Right lobe of liver (tissue), 6 donors: ENCODE measurements at regions not wholly inside any gene's neighbourhood (a gene's known extent, or its start where the extent isn't known, plus 50 kb on each side); places are given as distances from the start of the nearest gene placed in this dataset.
A peak's percentile ranks its signal among the peaks of the same experiment; 100 is the strongest.

Experiments used
- ATAC-seq, 4 donors: fragments of 200-7000 bp; cut with Tn5 transposase; one replicate each; pipeline ENCODE4 v1.9.1; 2020; ENCODE audit warnings: mild to moderate bottlenecking in 4 of 4, moderate library complexity in 4 of 4
- DNase-seq, 3 donors: peaks; one replicate each; pipeline ENCODE4 v3.0.0-alpha.2; 2020
- H3K27ac ChIP-seq, 3 donors: fragments of 200-600 bp; one replicate each; pipeline ENCODE4 v1.8.0; 2022
- H3K27me3 ChIP-seq, 2 donors: fragments of 200-600 bp; one replicate each; pipeline ENCODE4 v1.8.0; 2022
- H3K36me3 ChIP-seq, 4 donors: fragments of 200-600 bp; sonication (generic) in 1 of 4; one replicate each; pipeline versions ENCODE4 v1.5.1 to v1.8.0; 2017 to 2022; ENCODE audit warnings: control low read depth in 1 of 4
- H3K4me1 ChIP-seq, 4 donors: fragments of 200-600 bp; sonication (generic) in 1 of 4; one replicate each; pipeline versions ENCODE4 v1.5.1 to v1.8.0; 2017 to 2022; ENCODE audit warnings: control low read depth in 1 of 4
- H3K4me3 ChIP-seq, 3 donors: fragments of 200-600 bp; one replicate each; pipeline ENCODE4 v1.8.0; 2022
- H3K9me3 ChIP-seq, 4 donors: fragments of 200-600 bp; sonication (generic) in 1 of 4; one replicate each; pipeline versions ENCODE4 v1.5.1 to v1.8.0; 2017 to 2022; ENCODE audit warnings: control low read depth in 1 of 4
- POLR2A ChIP-seq: fragments of 450-650 bp; IDR thresholded peaks from one replicate; pipeline ENCODE4 v1.6.1; 2017; ENCODE audit warnings: antibody characterized with exemption, mild to moderate bottlenecking
- WGBS: methylation state at CpG from one replicate; pipeline ENCODE4 v1.1.6; 2018; ENCODE audit warnings: low coverage, low lambda C conversion rate; ENCODE audit not compliant: insufficient coverage; ENCODE audit errors: missing lambda C conversion rate; 5-methylcytosine and 5-hydroxymethylcytosine counted together
- intact Hi-C, 2 donors: fragments of 100-400 bp; cut with DNase I; formaldehyde crosslinking; loops; one replicate each; pipeline versions ENCODE4 v1.11.2 to v1.14.1; 2022
- TF ChIP-seq, protein P1 (sequence below), 4 donors: fragments of 200-600 bp in 3 of 4; fragments of 450-650 bp in 1 of 4; IDR thresholded peaks; one replicate each; pipeline versions ENCODE4 v1.5.1 to v1.8.0; 2016 to 2022; ENCODE audit warnings: antibody characterized with exemption in 4 of 4, mild to moderate bottlenecking in 2 of 4
- donor health status: DM: no; HTN: yes; CAD: no.
- donor health status: DM: no; HTN: no; CAD: no.
- donor health status: DM: no; HTN: no; CAD: no.
- donor health status: DM: no; HTN: yes; CAD: no.
- donor health status: DM: no; HTN: yes; CAD: no.

DNA sequence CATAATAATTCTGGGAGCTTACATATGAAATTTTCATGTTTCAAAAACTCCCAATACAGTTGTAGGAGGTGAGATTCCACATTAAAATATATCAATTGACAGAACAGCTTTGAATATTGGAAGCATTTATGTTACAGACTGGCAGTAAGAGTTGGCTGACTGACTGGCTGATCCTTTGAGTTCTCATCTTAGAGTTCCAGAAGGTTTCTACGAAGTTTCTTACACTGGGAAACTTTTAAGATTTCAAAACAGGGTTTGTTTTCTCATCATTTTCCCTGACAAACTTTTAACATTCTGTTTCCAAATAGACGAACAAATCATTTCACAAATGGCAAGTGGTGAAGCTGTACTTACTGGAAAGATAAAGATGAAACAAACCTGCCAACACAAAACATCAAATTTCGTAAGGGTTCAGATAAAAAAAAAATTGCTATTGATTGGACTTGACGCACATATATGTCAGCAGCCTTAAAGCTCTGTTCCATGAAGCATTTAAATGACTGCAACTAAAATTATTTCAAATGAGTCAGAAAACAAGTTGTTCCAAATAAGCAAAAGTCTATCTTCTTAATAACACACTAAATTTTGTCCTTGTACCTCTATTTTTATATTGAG is 243.5 kb downstream of the SUCLA2 start:
- DNase-seq (no peak), ATAC-seq (no peak)
- TF ChIP-seq, protein P1, sequence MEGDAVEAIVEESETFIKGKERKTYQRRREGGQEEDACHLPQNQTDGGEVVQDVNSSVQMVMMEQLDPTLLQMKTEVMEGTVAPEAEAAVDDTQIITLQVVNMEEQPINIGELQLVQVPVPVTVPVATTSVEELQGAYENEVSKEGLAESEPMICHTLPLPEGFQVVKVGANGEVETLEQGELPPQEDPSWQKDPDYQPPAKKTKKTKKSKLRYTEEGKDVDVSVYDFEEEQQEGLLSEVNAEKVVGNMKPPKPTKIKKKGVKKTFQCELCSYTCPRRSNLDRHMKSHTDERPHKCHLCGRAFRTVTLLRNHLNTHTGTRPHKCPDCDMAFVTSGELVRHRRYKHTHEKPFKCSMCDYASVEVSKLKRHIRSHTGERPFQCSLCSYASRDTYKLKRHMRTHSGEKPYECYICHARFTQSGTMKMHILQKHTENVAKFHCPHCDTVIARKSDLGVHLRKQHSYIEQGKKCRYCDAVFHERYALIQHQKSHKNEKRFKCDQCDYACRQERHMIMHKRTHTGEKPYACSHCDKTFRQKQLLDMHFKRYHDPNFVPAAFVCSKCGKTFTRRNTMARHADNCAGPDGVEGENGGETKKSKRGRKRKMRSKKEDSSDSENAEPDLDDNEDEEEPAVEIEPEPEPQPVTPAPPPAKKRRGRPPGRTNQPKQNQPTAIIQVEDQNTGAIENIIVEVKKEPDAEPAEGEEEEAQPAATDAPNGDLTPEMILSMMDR (IDR thresholded peaks at IDR 0.05) = no peak
- no peak for TF ChIP-seq POLR2A
- Histone ChIP-seq H3K36me3 (no peaks in the 10 kb centered on the region), H3K27me3 (no peaks in the 10 kb centered on the region), H3K4me1 (no peaks in the 10 kb centered on the region), H3K9me3 (no peaks in the 10 kb centered on the region), H3K4me3 (no peak overlapping the region), H3K27ac (no peak overlapping the region)
- 45% methylated on average over 4 of the region's 4 CpGs for WGBS
- intact Hi-C loops = no loop called here

DNA sequence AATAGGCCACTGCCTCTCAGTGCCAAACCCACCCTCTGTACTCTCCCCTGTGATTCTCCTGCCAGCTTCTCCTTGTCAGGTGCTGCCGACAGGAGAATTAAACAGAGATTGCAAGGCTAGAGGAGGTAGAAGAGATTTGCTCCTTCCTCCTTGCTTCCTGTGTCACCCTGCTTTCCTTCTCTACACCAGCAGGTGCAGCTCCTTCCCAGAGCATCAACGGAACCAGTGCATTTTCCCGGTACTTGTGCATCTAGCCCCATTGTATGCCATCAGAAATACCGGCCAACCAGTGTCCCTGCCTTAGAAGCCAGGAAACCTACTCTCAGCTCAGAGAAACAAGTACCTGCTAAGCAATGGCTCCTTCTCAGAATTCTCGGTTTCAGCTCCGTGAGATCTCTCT is 253.2 kb downstream of the SUCLA2 start:
- DNase-seq (no peak), ATAC-seq (no peak)
- H3K36me3 ChIP-seq = no peaks in the 10 kb centered on the region
- 84% methylated on average over 6 of the region's 6 CpGs for WGBS
- no peaks in the 10 kb centered on the region for H3K27me3 ChIP-seq
- TF ChIP-seq POLR2A = no peak
- TF ChIP-seq, protein P1 (IDR thresholded peaks at IDR 0.05) = no peak
- intact Hi-C loops = no loop called here
- no peaks in the 10 kb centered on the region for H3K4me1 ChIP-seq
- no peak overlapping the region for H3K4me3 ChIP-seq
- H3K27ac ChIP-seq = no peak overlapping the region
- no peaks in the 10 kb centered on the region for H3K9me3 ChIP-seq

DNA sequence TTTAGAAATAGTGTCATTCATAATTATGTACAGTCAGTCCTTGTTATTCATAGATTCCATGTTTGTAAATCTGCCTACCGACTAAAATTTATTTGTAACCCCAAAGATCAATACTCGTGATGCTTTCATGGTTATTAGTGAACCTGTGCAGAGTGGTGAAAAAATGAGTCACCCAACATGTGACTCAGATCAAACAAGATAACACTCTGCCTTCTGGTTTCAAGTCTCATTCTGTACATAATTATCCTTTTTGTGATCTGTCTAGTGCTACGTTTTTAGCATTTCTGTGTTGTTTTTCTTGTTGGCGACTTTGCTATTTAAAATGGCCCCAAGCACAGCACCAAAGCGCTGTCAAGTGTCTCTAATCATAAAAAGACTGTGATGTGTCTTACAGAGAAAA is 274.7 kb downstream of the SUCLA2 start:
- H3K36me3 ChIP-seq = no peaks in the 10 kb centered on the region
- intact Hi-C loops = no loop called here
- WGBS = 56% methylated on average over 5 of the region's 5 CpGs

DNA sequence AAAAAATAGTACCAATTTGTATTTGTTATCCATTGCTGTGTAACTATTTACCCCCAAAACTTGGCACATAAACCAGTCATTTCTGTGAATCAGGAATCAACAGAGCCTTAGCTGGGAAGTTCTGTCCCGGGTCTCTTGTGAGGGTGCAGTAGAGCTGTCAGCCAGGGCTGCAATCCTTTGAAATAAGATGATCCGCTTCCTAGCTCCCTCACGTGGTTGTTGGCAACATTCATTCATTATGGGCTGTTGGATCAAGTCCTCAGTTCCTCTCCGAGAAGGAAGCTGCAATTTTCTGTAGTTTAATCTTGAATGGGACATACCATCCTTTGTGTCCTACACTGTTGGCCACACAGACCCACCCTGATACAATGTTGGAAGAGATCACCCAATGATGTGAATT is 277.2 kb downstream of the SUCLA2 start:
- no peak overlapping the region for H3K4me3 ChIP-seq
- no peak for DNase-seq
- 46% methylated on average over 4 of the region's 4 CpGs for WGBS
- TF ChIP-seq POLR2A = no peak
- TF ChIP-seq, protein P1 (IDR thresholded peaks at IDR 0.05) = no peak
- H3K9me3 ChIP-seq = no peaks in the 10 kb centered on the region
- no peaks in the 10 kb centered on the region for H3K36me3 ChIP-seq
- ATAC-seq = no peak
- H3K4me1 ChIP-seq = no peaks in the 10 kb centered on the region
- no peak overlapping the region for H3K27ac ChIP-seq
- H3K27me3 ChIP-seq = no peaks in the 10 kb centered on the region
- intact Hi-C loops = no loop called here

More for the DNA sequence above, 274.7 kb downstream of the SUCLA2 start:
- H3K27me3 ChIP-seq = no peaks in the 10 kb centered on the region
- no peak for DNase-seq
- no peak overlapping the region for H3K4me3 ChIP-seq
- TF ChIP-seq, protein P1 (IDR thresholded peaks at IDR 0.05) = no peak
- no peak for TF ChIP-seq POLR2A
- peak in 1 of 4 donors; percentile 39 for ATAC-seq
- H3K4me1 ChIP-seq = no peaks in the 10 kb centered on the region
- H3K9me3 ChIP-seq = no peaks in the 10 kb centered on the region
- no peak overlapping the region for H3K27ac ChIP-seq

DNA sequence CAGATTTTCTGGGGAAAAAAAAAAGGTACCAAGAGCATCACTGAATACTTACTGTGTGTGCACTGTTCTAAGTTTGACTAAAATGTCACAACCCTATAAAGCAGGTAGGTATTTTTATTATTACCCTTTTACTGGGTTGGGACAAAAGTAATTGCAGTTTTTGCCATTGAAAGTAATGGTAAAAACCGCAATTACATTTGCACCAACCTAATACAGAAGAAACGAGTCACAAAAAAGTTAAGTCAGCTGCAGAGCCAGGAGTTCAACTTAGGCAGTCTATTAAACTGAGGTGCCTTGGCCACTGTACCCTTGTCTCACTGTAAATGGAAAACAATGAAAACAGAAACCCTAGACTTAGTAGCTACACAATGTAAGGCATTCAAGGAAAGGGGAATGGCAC is 281.9 kb downstream of the SUCLA2 start:
- no peak for ATAC-seq
- intact Hi-C loops = no loop called here
- Histone ChIP-seq H3K4me1 (no peaks in the 10 kb centered on the region), H3K4me3 (no peak overlapping the region), H3K36me3 (no peaks in the 10 kb centered on the region), H3K9me3 (no peaks in the 10 kb centered on the region), H3K27ac (no peak overlapping the region), H3K27me3 (no peaks in the 10 kb centered on the region)
- DNase-seq = no peak
- WGBS = 63% methylated on average over 2 of the region's 2 CpGs
- TF ChIP-seq, protein P1 (IDR thresholded peaks at IDR 0.05) = no peak
- no peak for TF ChIP-seq POLR2A
